ENCODE measurements at regions not wholly inside any gene's neighbourhood (a gene's known extent, or its start where the extent isn't known, plus 50 kb on each side); places are given as distances from the start of the nearest gene placed in this dataset.

GRCh38 chr3:168824107-168824506, 728.4 kb upstream of the GOLIM4 start:
- TF ChIP-seq CTCF (IDR thresholded peaks at IDR 0.05; ENCODE audit: poor library complexity) (no peak), EZH2phosphoT487 (IDR thresholded peaks at IDR 0.05; ENCODE audit: low read depth, severe bottlenecking, unreplicated experiment) (no peak)
